ENCODE measurements at regions not wholly inside any gene's neighbourhood (a gene's known extent, or its start where the extent isn't known, plus 50 kb on each side); places are given as distances from the start of the nearest gene placed in this dataset.
A peak's percentile ranks its signal among the peaks of the same experiment; 100 is the strongest.

- Mint-ChIP-seq H3K27ac (no peak overlapping the region), H3K9me3 (peaks cover 0 to 17% (median 7%) of the 10 kb centered on the region in 11 donors), H3K4me3 (no peak overlapping the region), H3K27me3 (no peaks in the 10 kb centered on the region), H3K4me1 (no peaks in the 10 kb centered on the region), H3K36me3 (no peaks in the 10 kb centered on the region)
- Histone ChIP-seq H3K9me3 (ENCODE audit: control insufficient read depth in 2 of 3, low read length in 3 of 3) (no peaks in the 10 kb centered on the region), H3K4me3 (ENCODE audit: low read length) (no peak overlapping the region), H3K4me1 (ENCODE audit: control insufficient read depth in 2 of 2, insufficient read depth in 2 of 2, low read length in 2 of 2) (no peaks in the 10 kb centered on the region), H3K27ac (ENCODE audit: low read depth, low read length) (no peak overlapping the region), H3K36me3 (ENCODE audit: control insufficient read depth in 2 of 3, insufficient read depth in 3 of 3, low read length in 3 of 3) (no peaks in the 10 kb centered on the region), H3K27me3 (ENCODE audit: control insufficient read depth in 2 of 2, insufficient read depth in 2 of 2, low read length in 2 of 2) (no peaks in the 10 kb centered on the region)
- POLR2A ChIA-PET, result no interaction called here
- CTCF ChIA-PET, result no interaction called here
- ATAC-seq (no peak), DNase-seq (no peak)
- intact Hi-C loops (cut with micrococcal nuclease), result no loop called here
Observed at GRCh38 chr11:91560434-91560833, 664.2 kb upstream of the FAT3 start.

DNA sequence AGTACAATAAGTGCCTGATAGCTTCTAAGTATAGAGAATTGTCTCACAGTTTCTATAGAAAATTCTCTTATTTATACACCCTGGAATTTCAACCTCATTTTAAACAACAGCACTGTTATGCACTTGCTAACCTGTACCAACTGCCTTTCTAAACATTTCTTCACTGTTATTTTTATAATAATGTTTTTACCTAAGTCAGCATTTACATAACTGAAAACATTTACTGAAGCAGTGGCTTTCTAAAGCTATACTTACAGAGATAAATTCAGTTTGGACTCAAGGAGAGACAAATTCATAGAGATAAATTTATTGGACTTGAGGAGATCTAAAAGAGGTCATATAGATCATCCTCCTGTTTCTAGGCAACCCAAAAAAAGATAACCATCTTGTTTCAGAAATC lies 686.6 kb upstream of the FAT3 start:
- H3K27ac ChIP-seq (ENCODE audit: low read depth, low read length), result no peak overlapping the region
- no peaks in the 10 kb centered on the region for H3K4me1 ChIP-seq (ENCODE audit: control insufficient read depth in 2 of 2, insufficient read depth in 2 of 2, low read length in 2 of 2)
- Mint-ChIP-seq H3K27ac (no peak overlapping the region), H3K4me3 (no peak overlapping the region), H3K9me3 (peaks cover 1 to 35% (median 14%) of the 10 kb centered on the region in 11 donors), H3K4me1 (no peaks in the 10 kb centered on the region), H3K27me3 (no peaks in the 10 kb centered on the region), H3K36me3 (no peaks in the 10 kb centered on the region)
- H3K9me3 ChIP-seq (ENCODE audit: control insufficient read depth in 2 of 3, low read length in 3 of 3), result peaks cover 0 to 6% (median 0%) of the 10 kb centered on the region in 3 experiments
- H3K27me3 ChIP-seq (ENCODE audit: control insufficient read depth in 2 of 2, insufficient read depth in 2 of 2, low read length in 2 of 2), result no peaks in the 10 kb centered on the region
- intact Hi-C loops (cut with micrococcal nuclease), result no loop called here
- H3K36me3 ChIP-seq (ENCODE audit: control insufficient read depth in 2 of 3, insufficient read depth in 3 of 3, low read length in 3 of 3), result no peaks in the 10 kb centered on the region
- ChIA-PET POLR2A (no interaction called here), CTCF (no interaction called here)
- DNase-seq (no peak), ATAC-seq (no peak)
- H3K4me3 ChIP-seq (ENCODE audit: low read length), result no peak overlapping the region

DNA sequence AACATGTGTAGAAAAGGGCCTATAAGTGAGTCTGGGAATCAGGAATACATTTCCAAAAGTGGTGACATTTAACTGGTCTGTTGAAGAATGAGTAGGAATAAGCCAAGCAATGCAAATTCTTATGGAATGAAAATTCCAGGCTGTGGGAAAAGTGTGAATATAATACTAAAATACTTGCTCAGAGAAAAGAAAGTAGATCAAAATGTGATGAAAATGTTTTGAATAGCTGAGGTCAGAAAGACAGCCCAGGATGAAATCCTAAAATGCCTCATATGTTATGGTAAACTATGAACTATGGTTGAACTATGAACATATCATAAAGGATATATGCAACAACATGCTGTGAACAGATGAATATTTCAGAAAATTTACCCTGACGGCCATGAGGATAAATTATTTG lies 688.3 kb upstream of the FAT3 start:
- Mint-ChIP-seq H3K36me3 (no peaks in the 10 kb centered on the region), H3K27me3 (no peaks in the 10 kb centered on the region), H3K4me1 (no peaks in the 10 kb centered on the region), H3K27ac (no peak overlapping the region), H3K4me3 (no peak overlapping the region), H3K9me3 (peaks cover 0 to 30% (median 14%) of the 10 kb centered on the region in 11 donors)
- H3K4me1 ChIP-seq (ENCODE audit: control insufficient read depth in 2 of 2, insufficient read depth in 2 of 2, low read length in 2 of 2), result no peaks in the 10 kb centered on the region
- no peak overlapping the region for H3K27ac ChIP-seq (ENCODE audit: low read depth, low read length)
- H3K4me3 ChIP-seq (ENCODE audit: low read length), result no peak overlapping the region
- no peaks in the 10 kb centered on the region for H3K36me3 ChIP-seq (ENCODE audit: control insufficient read depth in 2 of 3, insufficient read depth in 3 of 3, low read length in 3 of 3)
- H3K27me3 ChIP-seq (ENCODE audit: control insufficient read depth in 2 of 2, insufficient read depth in 2 of 2, low read length in 2 of 2), result no peaks in the 10 kb centered on the region
- ATAC-seq, result no peak
- ChIA-PET CTCF (no interaction called here), POLR2A (no interaction called here)
- DNase-seq, result no peak
- H3K9me3 ChIP-seq (ENCODE audit: control insufficient read depth in 2 of 3, low read length in 3 of 3), result peaks cover 0 to 6% (median 0%) of the 10 kb centered on the region in 3 experiments
- intact Hi-C loops (cut with micrococcal nuclease), result no loop called here

GRCh38 chr11:91528965-91529364 lies 695.7 kb upstream of the FAT3 start:
- no peak overlapping the region for H3K27ac Mint-ChIP-seq
- H3K9me3 ChIP-seq (ENCODE audit: control insufficient read depth in 2 of 3, low read length in 3 of 3), result no peaks in the 10 kb centered on the region
- no peak overlapping the region for H3K27ac ChIP-seq (ENCODE audit: low read depth, low read length)
- ATAC-seq (no peak), DNase-seq (no peak)
- H3K27me3 ChIP-seq (ENCODE audit: control insufficient read depth in 2 of 2, insufficient read depth in 2 of 2, low read length in 2 of 2), result no peaks in the 10 kb centered on the region
- no peak overlapping the region for H3K4me3 ChIP-seq (ENCODE audit: low read length)
- POLR2A ChIA-PET, result no interaction called here
- no peak overlapping the region for H3K4me3 Mint-ChIP-seq
- no peaks in the 10 kb centered on the region for H3K27me3 Mint-ChIP-seq
- H3K36me3 ChIP-seq (ENCODE audit: control insufficient read depth in 2 of 3, insufficient read depth in 3 of 3, low read length in 3 of 3), result no peaks in the 10 kb centered on the region
- H3K4me1 Mint-ChIP-seq, result no peaks in the 10 kb centered on the region
- H3K36me3 Mint-ChIP-seq, result no peaks in the 10 kb centered on the region
- peaks cover 0 to 54% (median 18%) of the 10 kb centered on the region in 11 donors for H3K9me3 Mint-ChIP-seq
- no peaks in the 10 kb centered on the region for H3K4me1 ChIP-seq (ENCODE audit: control insufficient read depth in 2 of 2, insufficient read depth in 2 of 2, low read length in 2 of 2)
- CTCF ChIA-PET, result no interaction called here
- intact Hi-C loops (cut with micrococcal nuclease), result no loop called here

- ATAC-seq (no peak), DNase-seq (no peak)
- Mint-ChIP-seq H3K4me1 (no peaks in the 10 kb centered on the region), H3K9me3 (peaks cover 0 to 57% (median 11%) of the 10 kb centered on the region in 11 donors), H3K4me3 (no peak overlapping the region), H3K27ac (peak overlapping the region in 1 of 9 donors; percentile 63), H3K27me3 (no peaks in the 10 kb centered on the region), H3K36me3 (no peaks in the 10 kb centered on the region)
- Histone ChIP-seq H3K4me1 (ENCODE audit: control insufficient read depth in 2 of 2, insufficient read depth in 2 of 2, low read length in 2 of 2) (no peaks in the 10 kb centered on the region), H3K9me3 (ENCODE audit: control insufficient read depth in 2 of 3, low read length in 3 of 3) (no peaks in the 10 kb centered on the region), H3K4me3 (ENCODE audit: low read length) (no peak overlapping the region), H3K27ac (ENCODE audit: low read depth, low read length) (no peak overlapping the region), H3K27me3 (ENCODE audit: control insufficient read depth in 2 of 2, insufficient read depth in 2 of 2, low read length in 2 of 2) (no peaks in the 10 kb centered on the region), H3K36me3 (ENCODE audit: control insufficient read depth in 2 of 3, insufficient read depth in 3 of 3, low read length in 3 of 3) (no peaks in the 10 kb centered on the region)
- ChIA-PET POLR2A (no interaction called here), CTCF (no interaction called here)
- intact Hi-C loops (cut with micrococcal nuclease), result no loop called here
Observed at GRCh38 chr11:91527380-91528030, 697.1 kb upstream of the FAT3 start.

DNA sequence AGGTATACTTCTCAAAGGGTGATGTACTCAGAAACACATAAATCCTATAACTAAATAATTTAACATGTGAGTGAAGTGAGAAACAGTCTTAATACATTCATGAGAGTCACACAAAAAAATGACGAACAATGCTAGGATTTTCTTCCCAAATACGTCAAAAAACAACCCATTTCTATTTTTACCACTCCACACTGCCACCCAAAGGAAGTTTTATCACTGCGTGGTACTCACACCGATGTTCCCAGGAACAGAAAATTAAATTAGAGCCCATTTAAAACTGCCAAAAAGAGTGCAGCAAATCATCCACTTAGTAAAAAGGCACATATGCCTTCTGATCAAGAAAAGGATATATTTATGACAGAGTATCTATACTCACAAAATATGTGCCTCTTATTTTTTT lies 710.9 kb upstream of the FAT3 start:
- intact Hi-C loops (cut with micrococcal nuclease), result no loop called here
- no peaks in the 10 kb centered on the region for H3K9me3 ChIP-seq (ENCODE audit: control insufficient read depth in 2 of 3, low read length in 3 of 3)
- DNase-seq (no peak), ATAC-seq (no peak)
- H3K27me3 ChIP-seq (ENCODE audit: control insufficient read depth in 2 of 2, insufficient read depth in 2 of 2, low read length in 2 of 2), result no peaks in the 10 kb centered on the region
- H3K36me3 ChIP-seq (ENCODE audit: control insufficient read depth in 2 of 3, insufficient read depth in 3 of 3, low read length in 3 of 3), result no peaks in the 10 kb centered on the region
- POLR2A ChIA-PET, result no interaction called here
- no peaks in the 10 kb centered on the region for H3K4me1 ChIP-seq (ENCODE audit: control insufficient read depth in 2 of 2, insufficient read depth in 2 of 2, low read length in 2 of 2)
- Mint-ChIP-seq H3K4me3 (no peak overlapping the region), H3K4me1 (no peaks in the 10 kb centered on the region), H3K27ac (no peak overlapping the region), H3K36me3 (no peaks in the 10 kb centered on the region), H3K9me3 (peaks cover 0 to 15% (median 7%) of the 10 kb centered on the region in 11 donors), H3K27me3 (no peaks in the 10 kb centered on the region)
- H3K27ac ChIP-seq (ENCODE audit: low read depth, low read length), result no peak overlapping the region
- H3K4me3 ChIP-seq (ENCODE audit: low read length), result no peak overlapping the region
- CTCF ChIA-PET, result interaction anchor here (0.6 kb wide), 1 partner anchor 24 kb away, joined by 4 read pairs; no protein-coding TSS in a partner anchor

GRCh38 chr11:91497847-91498246 lies 726.8 kb upstream of the FAT3 start:
- Mint-ChIP-seq H3K27ac (no peak overlapping the region), H3K9me3 (peaks cover 0 to 11% (median 2%) of the 10 kb centered on the region in 11 donors), H3K4me3 (no peak overlapping the region), H3K4me1 (no peaks in the 10 kb centered on the region), H3K27me3 (no peaks in the 10 kb centered on the region), H3K36me3 (no peaks in the 10 kb centered on the region)
- no peak overlapping the region for H3K4me3 ChIP-seq (ENCODE audit: low read length)
- intact Hi-C loops (cut with micrococcal nuclease), result no loop called here
- H3K4me1 ChIP-seq (ENCODE audit: control insufficient read depth in 2 of 2, insufficient read depth in 2 of 2, low read length in 2 of 2), result no peaks in the 10 kb centered on the region
- DNase-seq (no peak), ATAC-seq (no peak)
- ChIA-PET POLR2A (no interaction called here), CTCF (no interaction called here)
- H3K27ac ChIP-seq (ENCODE audit: low read depth, low read length), result no peak overlapping the region
- H3K27me3 ChIP-seq (ENCODE audit: control insufficient read depth in 2 of 2, insufficient read depth in 2 of 2, low read length in 2 of 2), result no peaks in the 10 kb centered on the region
- no peaks in the 10 kb centered on the region for H3K9me3 ChIP-seq (ENCODE audit: control insufficient read depth in 2 of 3, low read length in 3 of 3)
- H3K36me3 ChIP-seq (ENCODE audit: control insufficient read depth in 2 of 3, insufficient read depth in 3 of 3, low read length in 3 of 3), result no peaks in the 10 kb centered on the region

Measured in naive thymus-derived CD4-positive, alpha-beta T cell (primary cell).